ENCODE measurements at regions not wholly inside any gene's neighbourhood (a gene's known extent, or its start where the extent isn't known, plus 50 kb on each side); places are given as distances from the start of the nearest gene placed in this dataset.
"Not testable (repeated sequence)": the region's sequence is repeated elsewhere in the genome, so short reads cannot be mapped to it uniquely, and the experiment has no call there.

DNA sequence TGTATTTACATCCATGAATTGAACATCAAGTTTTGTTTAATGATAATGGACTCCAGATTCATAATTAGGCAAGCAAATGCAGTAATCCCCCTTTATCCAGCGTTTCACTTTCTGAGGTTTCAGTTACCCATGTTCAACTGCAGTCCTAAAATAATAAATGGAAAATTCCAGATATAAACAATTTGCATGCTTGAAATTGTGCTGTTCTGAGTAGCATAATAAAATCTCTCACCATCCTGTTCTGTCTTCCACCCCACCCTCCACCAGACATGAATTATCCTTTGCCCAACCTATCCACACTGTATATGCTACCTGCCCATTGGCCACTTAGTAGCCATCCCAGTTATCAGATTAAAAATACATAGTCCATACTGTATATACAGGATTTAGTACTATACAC lies 224.5 kb upstream of the CHAC2 start:
- in situ Hi-C loops (cut with HindIII; ENCODE audit: low sequenced_read_pairs), result no loop called here

DNA sequence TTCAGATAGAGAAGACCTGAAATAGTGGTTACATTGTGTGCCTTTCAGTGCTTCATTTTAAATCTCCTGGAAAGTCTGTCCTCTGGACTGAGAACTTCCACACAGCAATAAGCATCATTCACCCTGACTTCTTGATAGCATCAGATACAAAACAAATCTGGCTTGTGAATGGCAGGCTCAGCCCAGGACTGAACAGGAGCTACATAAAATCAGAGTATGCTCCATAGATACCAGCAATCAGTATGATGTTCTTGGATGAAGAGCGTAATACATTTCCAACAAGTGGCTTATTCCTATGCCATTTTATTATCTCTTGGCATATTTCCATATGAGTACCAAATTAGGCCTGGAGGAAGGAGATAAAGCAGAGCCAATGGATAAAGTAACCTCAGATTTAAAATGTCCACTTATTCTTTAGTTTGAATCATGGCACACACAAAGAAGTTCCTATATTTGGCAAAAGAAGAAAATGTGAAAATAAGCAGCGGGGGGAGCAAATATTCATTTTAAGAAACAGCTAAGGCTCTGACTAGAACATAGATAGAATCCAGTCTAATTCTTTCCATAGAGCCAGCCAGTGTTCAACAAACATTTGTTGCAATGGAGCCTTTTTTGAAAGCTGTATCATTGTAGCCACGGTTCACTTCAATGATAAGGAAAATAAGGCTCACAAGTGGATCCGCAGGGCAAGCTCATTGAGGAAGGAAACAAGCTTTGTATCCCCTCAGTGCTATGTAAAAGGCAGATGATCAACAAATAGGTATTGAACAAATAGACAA lies 230.8 kb upstream of the CHAC2 start:
- in situ Hi-C loops (cut with HindIII; ENCODE audit: low sequenced_read_pairs), result no loop called here

DNA sequence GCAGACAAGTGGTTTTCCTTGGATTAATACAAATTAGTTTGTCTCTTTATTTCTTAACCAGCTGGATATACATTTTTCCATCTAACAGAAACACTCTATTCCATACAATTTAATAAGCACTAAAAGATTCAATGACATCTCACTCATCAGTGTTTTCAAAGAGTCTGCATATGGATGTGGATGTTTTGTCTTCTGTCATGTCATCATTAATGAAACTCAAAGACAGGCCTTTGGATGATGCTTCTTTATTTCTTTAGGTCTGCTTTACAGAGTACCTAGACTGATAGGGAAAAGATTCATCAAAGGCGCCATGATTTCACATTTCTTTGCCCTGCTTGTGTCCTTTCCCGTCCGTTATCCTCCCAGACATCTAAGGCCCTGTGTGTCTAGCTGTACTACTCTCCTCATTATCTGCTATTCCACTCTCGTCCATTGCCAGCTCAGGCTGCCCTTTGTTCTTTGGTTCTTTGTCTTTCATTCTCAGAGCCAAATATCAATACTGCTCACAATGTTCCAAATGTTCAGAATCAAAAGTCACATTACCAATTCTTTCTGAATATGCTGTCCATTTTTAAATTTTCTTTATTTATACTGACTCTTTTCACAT lies 232.3 kb upstream of the CHAC2 start:
- in situ Hi-C loops (cut with HindIII; ENCODE audit: low sequenced_read_pairs), result no loop called here

DNA sequence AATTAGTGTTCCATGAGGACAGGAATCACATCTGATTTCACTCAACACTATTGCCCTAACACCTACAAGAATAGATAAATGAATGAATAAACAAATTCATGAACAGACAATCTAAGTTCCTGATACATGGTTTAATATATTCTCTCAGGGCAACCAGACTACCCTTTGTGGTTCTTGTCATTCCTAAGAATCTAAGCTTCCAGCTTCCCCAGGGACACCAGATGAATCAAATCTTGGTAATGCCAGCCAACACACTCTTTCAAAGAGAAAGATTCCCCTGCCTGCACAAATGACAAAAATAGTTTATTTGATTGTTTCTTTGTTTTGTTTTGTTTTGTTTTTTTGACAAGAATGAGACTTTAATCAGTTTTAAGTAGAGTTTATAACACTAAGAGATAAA lies 237.5 kb upstream of the CHAC2 start:
- in situ Hi-C loops (cut with HindIII; ENCODE audit: low sequenced_read_pairs), result no loop called here

DNA sequence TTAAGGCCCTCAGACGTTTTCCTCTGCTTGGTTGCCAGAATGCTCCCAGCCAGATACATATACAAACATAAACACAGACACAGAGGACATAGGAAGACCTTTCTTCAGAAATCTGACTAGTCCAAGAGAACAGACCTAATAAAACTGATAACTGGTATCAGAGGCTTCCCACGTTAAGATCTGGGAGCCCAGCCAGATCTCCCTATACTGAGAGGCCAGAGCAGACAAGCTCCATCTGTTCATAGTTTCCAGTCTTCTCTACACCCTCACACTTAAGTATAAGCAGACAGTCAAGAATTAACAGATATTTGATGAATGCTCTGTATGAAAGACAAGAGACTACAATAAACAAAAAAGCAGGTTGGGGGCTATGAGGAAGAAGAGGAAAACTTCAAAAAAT lies 240.5 kb upstream of the CHAC2 start:
- in situ Hi-C loops (cut with HindIII; ENCODE audit: low sequenced_read_pairs), result no loop called here

DNA sequence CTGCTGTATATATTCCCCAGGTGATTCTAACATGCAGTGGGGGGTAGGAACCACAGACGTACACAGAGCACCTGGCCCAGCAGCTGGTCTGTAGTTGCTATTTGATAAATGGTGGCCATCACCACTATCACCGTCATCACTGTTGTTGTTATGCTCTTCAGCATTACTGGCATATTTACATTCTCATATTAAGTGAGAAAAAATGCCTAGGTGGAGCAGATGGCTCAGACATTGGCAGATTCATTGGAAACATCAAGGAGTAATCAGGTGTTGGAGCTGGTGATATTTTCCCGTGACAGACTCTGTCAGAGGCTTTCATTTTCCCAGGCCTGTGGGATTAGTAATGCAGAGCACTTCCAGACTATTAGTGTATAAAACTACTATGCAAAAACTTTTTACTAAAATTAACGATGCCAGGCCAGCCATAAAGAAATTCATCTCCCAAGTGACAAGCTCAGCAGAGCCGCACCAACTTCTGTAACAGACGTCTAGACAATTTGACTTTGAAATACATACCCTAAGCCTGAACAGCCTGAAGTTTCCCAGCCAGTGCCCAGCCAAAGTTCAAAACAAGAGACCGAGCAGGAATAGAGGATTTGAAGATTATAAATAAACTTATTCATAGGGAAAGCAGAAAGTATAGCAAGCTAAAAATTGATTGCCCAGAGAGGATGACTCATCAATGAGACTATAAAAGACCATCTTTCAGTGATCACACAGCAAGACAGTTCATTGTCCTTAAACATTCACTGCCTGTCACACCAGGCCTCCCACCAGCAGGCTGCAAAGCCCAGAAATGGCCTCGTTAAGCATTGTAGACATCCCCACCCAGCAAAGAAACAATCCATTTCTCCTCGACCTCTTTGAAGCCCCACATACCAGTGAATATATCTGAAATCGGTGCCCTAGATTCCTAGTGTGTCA lies 247.4 kb upstream of the CHAC2 start:
- in situ Hi-C loops (cut with HindIII; ENCODE audit: low sequenced_read_pairs), result no loop called here

DNA sequence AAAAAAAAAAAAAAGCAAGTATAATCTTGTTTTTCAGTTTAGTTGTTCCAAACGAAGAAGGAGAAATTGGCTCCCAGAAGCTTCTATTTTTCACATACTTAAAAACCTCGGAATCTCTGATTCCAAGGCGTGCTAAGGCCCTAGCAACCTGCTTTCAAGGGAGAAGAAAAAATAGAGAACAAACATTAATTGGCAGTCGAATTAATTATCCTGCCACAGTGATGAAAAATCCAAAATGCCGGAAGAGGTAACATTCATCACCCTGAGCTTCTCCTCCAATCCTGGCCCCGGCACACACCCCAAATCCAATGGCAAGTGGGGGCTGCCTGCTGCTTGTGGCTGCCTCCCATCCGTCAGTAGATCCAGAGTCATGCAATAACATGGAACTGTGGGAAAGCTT lies 250.2 kb upstream of the CHAC2 start:
- in situ Hi-C loops (cut with HindIII; ENCODE audit: low sequenced_read_pairs), result no loop called here

DNA sequence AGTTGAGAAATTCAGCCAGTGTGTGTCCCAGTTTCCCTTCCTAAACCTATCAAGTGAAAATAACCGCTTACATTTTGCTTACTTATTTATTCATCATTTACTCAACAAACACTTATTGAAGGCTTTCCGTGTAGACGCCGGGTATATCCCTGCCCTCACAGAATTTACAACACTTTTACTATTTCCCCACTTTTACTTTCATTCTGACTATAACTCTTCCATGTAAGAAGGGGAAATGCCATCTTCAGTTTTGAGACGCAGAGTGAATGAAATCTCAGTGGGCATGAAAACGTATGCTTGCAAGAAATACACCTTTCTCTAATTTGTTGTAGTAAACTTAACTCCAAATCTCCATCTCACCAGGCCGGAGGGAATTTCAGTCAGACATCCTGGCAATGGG lies 251.0 kb upstream of the CHAC2 start:
- in situ Hi-C loops (cut with HindIII; ENCODE audit: low sequenced_read_pairs), result no loop called here

DNA sequence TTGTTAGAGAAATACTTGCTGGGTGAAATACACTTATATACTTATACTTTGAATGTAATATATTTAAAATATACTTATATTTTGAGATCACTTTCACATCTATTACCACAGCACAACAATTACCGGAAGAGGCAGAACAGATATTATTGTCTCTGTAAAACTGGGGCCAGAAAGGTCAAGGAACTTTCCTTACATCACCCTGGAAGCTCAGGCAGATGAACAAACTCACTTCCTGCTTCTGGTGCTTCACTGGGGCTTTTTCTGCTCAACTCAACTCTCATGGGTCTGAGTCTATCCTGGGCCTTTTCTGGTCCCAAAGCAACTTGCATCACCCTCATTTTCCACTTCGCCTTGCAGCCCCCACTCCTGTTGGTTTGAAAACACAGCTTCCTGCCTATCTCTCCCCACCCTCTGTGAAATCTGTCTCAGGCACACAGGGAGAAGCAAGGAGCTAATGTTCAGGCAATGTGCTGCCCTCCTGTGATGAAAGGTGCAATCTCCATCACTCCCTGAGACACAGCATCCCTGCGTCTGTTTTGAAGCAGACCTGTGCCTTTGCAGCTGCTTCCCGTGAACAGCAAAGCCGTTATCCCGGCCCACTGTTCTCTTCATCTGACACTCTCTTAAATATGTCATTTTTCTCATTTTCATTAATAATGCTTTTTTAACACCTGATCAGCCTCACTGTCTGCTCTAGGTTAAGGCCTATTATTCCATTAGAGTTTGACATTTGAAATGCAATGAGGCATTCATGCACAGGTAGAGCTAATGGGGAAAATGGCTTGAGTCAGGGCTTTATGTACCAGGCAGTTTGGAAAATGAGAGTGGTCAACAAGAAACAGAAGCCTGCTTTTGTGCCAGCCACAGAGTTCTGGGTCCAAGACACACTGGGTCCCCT lies 251.9 kb upstream of the CHAC2 start:
- in situ Hi-C loops (cut with HindIII; ENCODE audit: low sequenced_read_pairs), result no loop called here

DNA sequence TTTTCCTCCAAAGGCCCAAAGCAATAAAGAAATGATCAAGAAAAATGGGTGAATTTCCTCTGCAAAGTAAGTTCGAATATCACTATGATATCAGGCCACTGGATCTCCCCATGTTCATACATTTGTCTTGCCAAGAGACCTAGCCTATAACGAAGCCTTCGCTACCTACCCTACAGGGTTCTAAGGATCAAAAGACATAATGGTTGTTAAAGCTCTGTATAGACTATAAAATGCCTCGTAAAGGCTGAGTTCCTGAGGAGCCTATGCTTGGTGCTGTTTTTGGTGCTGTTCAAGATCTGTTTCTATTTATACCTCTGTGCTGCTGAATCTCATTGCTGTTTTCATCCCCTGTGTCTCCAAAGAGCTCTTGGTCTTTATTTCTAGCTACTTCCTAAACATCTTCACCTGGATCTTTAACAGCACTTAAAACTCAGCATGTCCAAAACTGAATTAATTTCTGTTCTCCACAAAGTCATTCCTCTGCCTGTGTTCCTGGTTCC lies 254.4 kb upstream of the CHAC2 start:
- in situ Hi-C loops (cut with HindIII; ENCODE audit: low sequenced_read_pairs), result no loop called here

DNA sequence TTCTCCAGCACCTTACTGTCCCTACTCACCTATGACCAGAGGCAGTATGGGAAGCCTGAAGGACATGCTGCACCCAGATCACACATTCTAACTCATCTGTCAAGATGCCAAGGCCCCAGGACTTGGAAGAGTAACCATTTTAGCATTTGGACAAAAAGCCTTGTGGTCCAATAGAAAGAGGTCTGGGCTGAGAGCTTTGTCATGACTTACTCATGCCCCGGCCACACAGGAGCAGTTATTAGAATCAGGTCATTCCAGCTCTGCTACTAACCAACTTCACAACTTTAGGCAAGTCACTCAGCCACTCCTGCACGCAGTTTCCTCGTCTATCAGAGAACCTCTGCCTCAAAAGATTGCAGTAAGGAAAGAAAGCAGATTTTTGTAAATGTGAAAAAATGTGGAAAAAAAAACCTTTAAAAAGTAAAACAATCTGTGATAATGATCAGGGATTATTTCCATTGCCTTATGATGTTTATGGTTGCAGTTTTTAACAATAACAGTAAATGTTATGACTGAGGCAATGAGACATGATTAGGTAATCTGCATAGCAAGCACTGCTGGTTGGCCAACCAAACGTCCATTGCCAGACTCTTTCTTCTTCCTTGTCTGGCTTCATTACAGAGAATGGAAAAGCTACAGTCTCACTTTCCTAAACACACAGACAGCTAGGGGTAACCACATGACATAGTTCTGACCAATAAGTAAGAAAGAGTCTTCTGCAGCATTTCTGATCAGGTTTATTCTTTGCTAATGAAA lies 255.4 kb upstream of the CHAC2 start:
- in situ Hi-C loops (cut with HindIII; ENCODE audit: low sequenced_read_pairs), result no loop called here

DNA sequence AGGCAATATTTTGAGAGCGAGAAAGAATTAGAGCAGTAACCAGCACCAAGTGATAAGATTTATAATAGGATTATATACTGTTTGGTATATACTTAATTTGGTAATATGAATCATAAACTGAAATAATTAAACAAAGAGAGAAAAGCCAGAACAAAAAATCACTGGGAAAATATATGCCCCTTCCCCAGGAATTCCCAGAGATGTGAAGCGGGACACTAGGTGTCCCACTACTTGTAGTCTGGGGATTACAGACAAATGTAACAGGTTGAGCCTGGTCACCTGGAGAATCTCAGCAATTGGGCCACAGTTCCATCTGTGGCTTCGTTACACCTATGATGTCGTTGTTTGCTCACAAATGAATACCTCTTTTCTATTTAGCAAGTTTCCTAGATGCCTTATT lies 256.1 kb upstream of the CHAC2 start:
- in situ Hi-C loops (cut with HindIII; ENCODE audit: low sequenced_read_pairs), result no loop called here

DNA sequence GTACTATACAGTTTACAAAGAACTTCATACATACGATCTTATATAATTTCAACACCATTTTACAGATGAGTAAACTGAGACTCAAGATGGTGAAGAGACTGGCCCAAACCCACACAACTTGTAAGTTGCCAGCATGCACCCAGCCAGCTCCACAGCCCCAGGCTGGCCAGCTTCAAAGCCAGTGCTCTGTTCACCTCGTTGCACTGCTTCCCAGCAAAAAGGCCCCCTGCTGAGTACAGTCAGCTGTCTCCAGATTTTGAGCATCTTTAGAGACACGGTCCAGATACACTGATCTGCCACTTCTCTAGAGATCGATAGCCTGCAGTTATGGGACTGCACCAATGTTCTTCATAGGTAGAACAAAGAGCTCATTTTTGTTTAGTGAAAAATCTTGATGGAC lies 257.2 kb upstream of the CHAC2 start:
- in situ Hi-C loops (cut with HindIII; ENCODE audit: low sequenced_read_pairs), result no loop called here

DNA sequence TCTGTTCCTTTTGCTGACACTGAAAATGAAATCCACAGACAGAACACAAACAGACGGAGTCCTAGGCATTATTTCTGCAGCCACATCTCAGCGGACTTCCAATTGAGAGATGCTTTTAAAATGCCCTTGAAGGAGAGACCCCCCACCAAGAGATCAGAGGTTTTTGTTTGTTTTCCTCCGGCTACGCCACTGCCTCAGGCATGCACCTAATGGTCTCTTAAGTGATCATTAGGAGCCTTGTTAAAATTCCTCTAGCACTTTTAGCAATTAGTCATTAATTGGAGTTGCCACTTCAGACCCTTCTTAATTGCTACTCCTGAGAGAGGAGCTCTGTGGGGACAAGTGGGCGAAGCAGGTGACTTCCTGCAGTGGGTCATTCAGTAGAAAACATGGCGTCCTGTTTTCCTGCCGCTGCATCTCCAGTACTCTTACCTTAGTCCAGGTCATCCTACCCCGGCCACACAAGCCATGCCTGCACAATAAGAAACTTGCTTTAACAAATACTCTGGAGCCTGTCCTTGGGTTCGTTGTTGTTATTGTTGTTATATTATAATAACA lies 257.7 kb upstream of the CHAC2 start:
- in situ Hi-C loops (cut with HindIII; ENCODE audit: low sequenced_read_pairs), result no loop called here

DNA sequence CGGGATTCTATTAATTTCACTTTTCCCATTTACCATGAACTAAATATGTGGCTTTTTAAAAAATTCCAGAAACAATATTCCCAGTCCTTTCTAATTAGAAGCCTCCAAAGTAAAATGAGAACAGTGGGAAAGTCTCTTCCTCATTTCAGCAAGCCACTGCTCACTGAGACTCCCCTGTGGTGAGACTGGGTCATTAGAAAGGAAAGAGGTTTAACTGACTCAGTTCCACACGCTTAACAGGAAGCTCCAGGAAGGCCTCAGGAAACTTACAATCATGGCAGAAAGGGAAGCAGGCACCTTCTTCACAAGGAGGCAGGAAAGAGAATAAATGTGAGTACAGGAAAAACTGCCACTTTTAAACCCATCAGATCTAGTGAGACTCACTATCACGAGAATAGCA lies 258.9 kb upstream of the CHAC2 start:
- in situ Hi-C loops (cut with HindIII; ENCODE audit: low sequenced_read_pairs), result no loop called here

DNA sequence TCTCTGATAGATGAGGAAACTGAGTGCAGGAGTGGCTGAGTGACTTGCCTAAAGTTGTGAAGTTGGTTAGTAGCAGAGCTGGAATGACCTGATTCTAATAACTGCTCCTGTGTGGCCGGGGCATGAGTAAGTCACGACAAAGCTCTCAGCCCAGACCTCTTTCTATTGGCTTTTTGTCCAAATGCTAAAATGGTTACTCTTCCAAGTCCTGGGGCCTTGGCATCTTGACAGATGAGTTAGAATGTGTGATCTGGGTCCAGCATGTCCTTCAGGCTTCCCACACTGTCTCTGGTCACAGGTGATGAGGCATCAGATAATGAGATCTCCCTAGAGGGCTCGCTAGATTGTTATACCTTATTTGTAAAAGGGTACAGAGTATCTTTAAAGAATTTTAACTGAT lies 260.5 kb upstream of the CHAC2 start:
- in situ Hi-C loops (cut with HindIII; ENCODE audit: low sequenced_read_pairs), result not testable (repeated sequence)

DNA sequence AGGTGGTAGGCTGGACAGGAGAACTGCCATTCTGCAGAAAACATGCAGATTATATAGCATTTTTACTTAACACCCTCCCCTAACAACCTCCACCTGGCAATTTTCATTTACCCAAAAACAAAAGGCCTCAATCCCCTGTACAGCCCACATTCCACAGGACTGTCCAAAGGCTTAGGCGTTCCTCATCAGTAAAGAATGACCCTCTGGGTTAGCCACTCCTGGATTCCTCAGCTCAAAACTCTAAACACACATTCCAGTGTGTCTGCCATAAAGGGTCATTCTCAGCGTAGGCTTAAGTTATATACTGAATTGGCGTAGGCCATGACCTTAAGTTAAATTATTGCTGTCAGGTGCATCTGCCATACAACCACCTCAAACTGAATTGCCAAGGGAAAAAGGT lies 261.8 kb upstream of the CHAC2 start:
- in situ Hi-C loops (cut with HindIII; ENCODE audit: low sequenced_read_pairs), result no loop called here

DNA sequence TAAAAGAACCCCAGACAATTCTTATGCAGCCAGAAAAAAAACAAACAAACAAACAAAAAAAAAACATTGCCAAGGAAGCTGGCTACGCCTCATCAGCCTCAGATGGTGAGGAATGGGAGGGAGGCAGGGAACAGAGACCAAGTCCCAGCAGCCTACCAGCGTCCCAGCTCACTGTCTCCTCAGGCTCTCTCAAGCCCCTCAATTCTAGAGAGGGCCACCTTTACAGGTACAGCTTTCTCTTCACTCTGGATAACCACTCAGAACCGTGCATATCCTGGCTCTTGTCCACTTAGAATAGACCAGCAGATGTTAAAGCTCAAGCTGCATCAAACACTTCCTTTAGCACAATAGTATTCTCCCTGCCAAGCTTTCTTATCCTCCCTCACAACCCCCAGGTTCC lies 263.1 kb upstream of the CHAC2 start:
- in situ Hi-C loops (cut with HindIII; ENCODE audit: low sequenced_read_pairs), result no loop called here

DNA sequence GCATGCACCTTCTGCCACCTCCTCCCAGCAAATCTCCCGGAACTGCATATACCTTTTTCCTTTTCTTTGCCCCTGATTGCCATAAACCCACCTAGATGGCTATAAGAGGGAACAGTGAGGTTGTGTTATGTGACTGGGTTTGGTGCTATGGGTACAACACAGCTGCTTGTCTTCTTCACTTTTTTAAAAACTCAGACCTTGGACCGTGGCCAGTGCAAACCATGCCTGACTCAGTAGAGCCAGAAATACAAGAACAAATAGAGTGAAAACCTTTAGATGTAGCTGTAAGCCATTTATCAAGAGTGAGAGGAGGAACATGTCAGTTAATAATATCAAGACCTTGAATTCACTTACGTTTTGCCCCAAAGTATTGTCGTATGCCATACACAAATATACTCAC lies 267.4 kb upstream of the CHAC2 start:
- in situ Hi-C loops (cut with HindIII; ENCODE audit: low sequenced_read_pairs), result no loop called here

DNA sequence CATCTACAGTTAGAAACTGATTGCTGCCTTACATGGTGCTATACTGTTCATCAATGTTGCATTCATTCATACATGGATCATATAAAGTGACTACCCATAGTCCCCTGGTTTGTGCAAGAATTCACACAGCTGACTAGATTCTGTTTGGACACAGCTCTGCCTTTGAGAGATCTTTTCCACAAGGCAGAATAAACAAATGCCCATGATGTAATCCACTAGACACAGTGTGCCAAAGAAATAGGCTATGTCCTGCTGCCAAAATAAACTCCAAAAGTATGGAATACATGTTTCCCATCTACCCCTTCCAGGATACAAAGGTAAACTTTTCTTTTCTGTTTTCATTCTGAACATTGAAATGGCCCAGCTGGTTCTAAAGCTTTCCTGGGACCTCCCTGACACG lies 269.4 kb upstream of the CHAC2 start:
- in situ Hi-C loops (cut with HindIII; ENCODE audit: low sequenced_read_pairs), result no loop called here
